Panc1 (cell line): ENCODE measurements at regions not wholly inside any gene's neighbourhood (a gene's known extent, or its start where the extent isn't known, plus 50 kb on each side); places are given as distances from the start of the nearest gene placed in this dataset.

Experiments
- CTCF ChIP-seq: fragments of 450-650 bp; IDR thresholded peaks from 2 replicates; pipeline ENCODE4 v1.5.1; 2017; ENCODE audit warnings: mild to moderate bottlenecking
- REST ChIP-seq, 2 experiments: IDR thresholded peaks; 2 replicates each; pipeline ENCODE4 v1.6.1; 2011 to 2012; ENCODE audit warnings: low read depth in 2 of 2, control low read depth in 1 of 2, low read length in 1 of 2, mild to moderate bottlenecking in 1 of 2, moderate library complexity in 1 of 2; ENCODE audit not compliant: insufficient read depth in 1 of 2
- TCF7L2 ChIP-seq: IDR thresholded peaks from 2 replicates; pipeline ENCODE4 v1.6.1; 2011; ENCODE audit warnings: mild to moderate bottlenecking, low read depth, low read length, inconsistent platforms

- TF ChIP-seq CTCF (no peak), REST (IDR thresholded peaks at IDR 0.05; ENCODE audit: insufficient read depth in 1 of 2, low read depth in 2 of 2, low read length in 1 of 2) (no peak), TCF7L2 (no peak)
Observed at GRCh38 chr7:68409851-68410250, 1188.4 kb upstream of the AUTS2 start.
